Neural progenitor cell (in vitro differentiated cells): ENCODE measurements at regions not wholly inside any gene's neighbourhood (a gene's known extent, or its start where the extent isn't known, plus 50 kb on each side); places are given as distances from the start of the nearest gene placed in this dataset.

Experiments used
- DNase-seq: peaks from one replicate; pipeline ENCODE4 v3.0.0-alpha.2; 2016; ENCODE audit warnings: low spot score
- H2AFZ ChIP-seq: fragments of 200-600 bp; sonication (generic); replicated peaks from 2 replicates; pipeline ENCODE4 v1.6.1; 2016; ENCODE audit warnings: antibody characterized with exemption
- H3F3A ChIP-seq: fragments of 200-600 bp; sonication (generic); 2 replicates; pipeline ENCODE4 v1.6.1; 2016; ENCODE audit warnings: antibody characterized with exemption, low read depth
- H3K27ac ChIP-seq: fragments of 200-600 bp; sonication (generic); 2 replicates; pipeline ENCODE4 v1.5.1; 2016; ENCODE audit warnings: mild to moderate bottlenecking
- H3K27me3 ChIP-seq: fragments of 200-600 bp; sonication (generic); 2 replicates; pipeline ENCODE4 v1.6.1; 2016; ENCODE audit warnings: mild to moderate bottlenecking, moderate library complexity
- H3K36me3 ChIP-seq: fragments of 200-600 bp; sonication (generic); 2 replicates; pipeline ENCODE4 v1.5.1; 2016
- H3K4me1 ChIP-seq: fragments of 200-600 bp; sonication (generic); 2 replicates; pipeline ENCODE4 v1.6.1; 2016; ENCODE audit warnings: mixed run types
- H3K4me2 ChIP-seq: fragments of 200-600 bp; sonication (generic); 2 replicates; pipeline ENCODE4 v1.6.1; 2016
- H3K4me3 ChIP-seq: fragments of 200-600 bp; sonication (generic); 2 replicates; pipeline ENCODE4 v1.5.1; 2016
- H3K79me2 ChIP-seq: fragments of 200-600 bp; sonication (generic); 2 replicates; pipeline ENCODE4 v1.6.1; 2016; ENCODE audit warnings: low read depth
- H3K9ac ChIP-seq: fragments of 200-600 bp; sonication (generic); 2 replicates; pipeline ENCODE4 v1.6.1; 2016
- H3K9me3 ChIP-seq: fragments of 200-600 bp; sonication (generic); 2 replicates; pipeline ENCODE4 v1.5.1; 2016; ENCODE audit warnings: low read depth
- H4K20me1 ChIP-seq: fragments of 200-600 bp; sonication (generic); 2 replicates; pipeline ENCODE4 v1.6.1; 2016; ENCODE audit warnings: low read depth
- H3K27ac Mint-ChIP-seq: 3 replicates; pipeline ENCODE4 v1.8.0; 2021; ENCODE audit warnings: mixed read lengths
- H3K27me3 Mint-ChIP-seq: 2 replicates; pipeline ENCODE4 v1.8.0; 2022; ENCODE audit warnings: low read depth, mild to moderate bottlenecking, inconsistent platforms, moderate library complexity, mixed read lengths; ENCODE audit not compliant: insufficient read depth
- H3K36me3 Mint-ChIP-seq: 3 replicates; pipeline ENCODE4 v1.8.0; 2021; ENCODE audit warnings: mixed read lengths
- H3K4me1 Mint-ChIP-seq: 3 replicates; pipeline ENCODE4 v1.8.0; 2021; ENCODE audit warnings: mixed read lengths
- H3K4me3 Mint-ChIP-seq: 3 replicates; pipeline ENCODE4 v1.8.0; 2021; ENCODE audit warnings: mild to moderate bottlenecking, moderate library complexity, mixed read lengths
- H3K9me3 Mint-ChIP-seq: 3 replicates; pipeline ENCODE4 v1.8.0; 2020; ENCODE audit warnings: mixed read lengths
- CTCF ChIP-seq: fragments of 200-600 bp; sonication (generic); IDR thresholded peaks from 2 replicates; pipeline ENCODE4 v1.5.1; 2017; ENCODE audit warnings: antibody characterized with exemption, mild to moderate bottlenecking
- EZH2 ChIP-seq: fragments of 200-600 bp; sonication (generic); IDR thresholded peaks from 2 replicates; pipeline ENCODE4 v1.6.1; 2017; ENCODE audit warnings: antibody characterized with exemption, mild to moderate bottlenecking, moderate library complexity
- EZH2phosphoT487 ChIP-seq: fragments of 200-600 bp; sonication (generic); IDR thresholded peaks from 2 replicates; pipeline ENCODE4 v1.6.1; 2017; ENCODE audit warnings: antibody characterized with exemption

- no peaks in the 10 kb centered on the region for H3K9me3 ChIP-seq
- H3K4me3 Mint-ChIP-seq = no peak overlapping the region
- H3K4me2 ChIP-seq = no peak overlapping the region
- no peak overlapping the region for H3K4me3 ChIP-seq
- H3F3A ChIP-seq = no peaks in the 10 kb centered on the region
- H2AFZ ChIP-seq = no peak overlapping the region
- no peaks in the 10 kb centered on the region for H3K4me1 Mint-ChIP-seq
- no peak for DNase-seq
- H3K4me1 ChIP-seq = no peaks in the 10 kb centered on the region
- no peak overlapping the region for H3K27ac ChIP-seq
- H4K20me1 ChIP-seq = no peaks in the 10 kb centered on the region
- H3K9me3 Mint-ChIP-seq = peaks cover 3% of the 10 kb centered on the region
- H3K27ac Mint-ChIP-seq = no peak overlapping the region
- H3K36me3 ChIP-seq = no peaks in the 10 kb centered on the region
- H3K36me3 Mint-ChIP-seq = no peaks in the 10 kb centered on the region
- no peaks in the 10 kb centered on the region for H3K27me3 Mint-ChIP-seq
- H3K9ac ChIP-seq = no peak overlapping the region
- H3K27me3 ChIP-seq = no peaks in the 10 kb centered on the region
- TF ChIP-seq CTCF (no peak), EZH2 (no peak), EZH2phosphoT487 (no peak)
- no peaks in the 10 kb centered on the region for H3K79me2 ChIP-seq
Measured at GRCh38 chr5:74992791-74993190, 59.6 kb downstream of the GCNT4 start.

- no peaks in the 10 kb centered on the region for H3K4me1 ChIP-seq
- no peak overlapping the region for H3K27ac ChIP-seq
- H3K4me2 ChIP-seq = no peak overlapping the region
- Mint-ChIP-seq H3K9me3 (peaks cover 3% of the 10 kb centered on the region), H3K36me3 (no peaks in the 10 kb centered on the region), H3K4me1 (no peaks in the 10 kb centered on the region), H3K27me3 (no peaks in the 10 kb centered on the region), H3K4me3 (no peak overlapping the region), H3K27ac (no peak overlapping the region)
- H4K20me1 ChIP-seq = no peaks in the 10 kb centered on the region
- H2AFZ ChIP-seq = no peak overlapping the region
- no peak overlapping the region for H3K9ac ChIP-seq
- no peaks in the 10 kb centered on the region for H3F3A ChIP-seq
- no peak for DNase-seq
- no peaks in the 10 kb centered on the region for H3K79me2 ChIP-seq
- no peaks in the 10 kb centered on the region for H3K36me3 ChIP-seq
- TF ChIP-seq EZH2phosphoT487 = no peak
- TF ChIP-seq EZH2 = no peak
- no peak for TF ChIP-seq CTCF
- no peak overlapping the region for H3K4me3 ChIP-seq
- H3K27me3 ChIP-seq = no peaks in the 10 kb centered on the region
- no peaks in the 10 kb centered on the region for H3K9me3 ChIP-seq
Measured at GRCh38 chr5:74991522-74991921, 60.8 kb downstream of the GCNT4 start.

GRCh38 chr5:74990194-74990593 is 62.2 kb downstream of the GCNT4 start:
- Histone ChIP-seq H3K4me2 (no peak overlapping the region), H3K27ac (no peak overlapping the region), H3K9me3 (no peaks in the 10 kb centered on the region), H3K4me3 (no peak overlapping the region), H3K36me3 (no peaks in the 10 kb centered on the region), H3K4me1 (no peaks in the 10 kb centered on the region), H4K20me1 (no peaks in the 10 kb centered on the region), H3K27me3 (no peaks in the 10 kb centered on the region), H2AFZ (no peak overlapping the region), H3K79me2 (no peaks in the 10 kb centered on the region), H3F3A (no peaks in the 10 kb centered on the region), H3K9ac (no peak overlapping the region)
- Mint-ChIP-seq H3K27ac (no peak overlapping the region), H3K36me3 (no peaks in the 10 kb centered on the region), H3K27me3 (peaks cover 2% of the 10 kb centered on the region), H3K4me3 (no peak overlapping the region), H3K9me3 (peaks cover 3% of the 10 kb centered on the region), H3K4me1 (no peaks in the 10 kb centered on the region)
- TF ChIP-seq EZH2 = no peak
- no peak for TF ChIP-seq CTCF
- TF ChIP-seq EZH2phosphoT487 = no peak
- DNase-seq = no peak
